BJ (cell line): ENCODE measurements at regions not wholly inside any gene's neighbourhood (a gene's known extent, or its start where the extent isn't known, plus 50 kb on each side); places are given as distances from the start of the nearest gene placed in this dataset.

Experiments used
- CTCF ChIA-PET: fragments of 350-600 bp; formaldehyde crosslinking; extraction: SDS; loops from one replicate; lab custom pipeline; 2021; ENCODE audit warnings: antibody characterized with exemption, inconsistent platforms; lab: Yijun Ruan, JAX
- POLR2A ChIA-PET: fragments of 300-600 bp; sonication (Branson Sonifier 250); formaldehyde crosslinking; extraction: SDS; loops from one replicate; lab custom pipeline; 2021; ENCODE audit warnings: antibody characterized with exemption; lab: Charles Lee
- DNase-seq: peaks from one replicate; pipeline ENCODE4 v3.0.0-alpha.2; 2011; ENCODE audit warnings: low read depth
- H3K27me3 ChIP-seq: 2 replicates; pipeline ENCODE4 v1.6.0; 2011; ENCODE audit warnings: low read length; ENCODE audit not compliant: control insufficient read depth, insufficient read depth
- H3K36me3 ChIP-seq: 2 replicates; pipeline ENCODE4 v1.5.1; 2011; ENCODE audit warnings: low read length; ENCODE audit not compliant: control insufficient read depth, insufficient read depth
- H3K4me3 ChIP-seq: 2 replicates; pipeline ENCODE4 v1.5.1; 2011; ENCODE audit warnings: low read depth, mild to moderate bottlenecking, control low read depth, low read length
- CTCF ChIP-seq: IDR thresholded peaks from 2 replicates; pipeline ENCODE4 v1.5.1; 2011; ENCODE audit warnings: low read depth, mild to moderate bottlenecking, control low read depth, inconsistent platforms, low read length, moderate library complexity; ENCODE audit not compliant: insufficient read depth

- no peak overlapping the region for H3K4me3 ChIP-seq
- H3K36me3 ChIP-seq = no peaks in the 10 kb centered on the region
- CTCF ChIA-PET = interaction anchor here (0.7 to 1.8 kb wide), 5 partner anchors 16 to 447 kb away, joined by 3 to 6 read pairs (median 3); no protein-coding TSS in a partner anchor
- DNase-seq = peak; percentile 48
- POLR2A ChIA-PET = interaction anchor here (0.6 kb wide), 1 partner anchor 67 kb away, joined by 10 read pairs; no protein-coding TSS in a partner anchor
- no peak for TF ChIP-seq CTCF
- no peaks in the 10 kb centered on the region; the same call in 1 of the 2 replicates for H3K27me3 ChIP-seq
Measured at GRCh38 chr18:10072671-10073175, 158.9 kb downstream of the VAPA start.

- ChIA-PET POLR2A (interaction anchor here (0.6 kb wide), 1 partner anchor 58 kb away, joined by 3 read pairs; no protein-coding TSS in a partner anchor), CTCF (no interaction called here)
- Histone ChIP-seq H3K4me3 (no peak overlapping the region), H3K36me3 (no peaks in the 10 kb centered on the region), H3K27me3 (no peaks in the 10 kb centered on the region; the same call in 1 of the 2 replicates)
- TF ChIP-seq CTCF = no peak
- DNase-seq = no peak
Measured at GRCh38 chr18:10074110-10074509, 160.3 kb downstream of the VAPA start.

GRCh38 chr18:10074728-10075127, 160.9 kb downstream of the VAPA start:
- no peak for TF ChIP-seq CTCF
- H3K36me3 ChIP-seq = no peaks in the 10 kb centered on the region
- no peaks in the 10 kb centered on the region; the same call in 1 of the 2 replicates for H3K27me3 ChIP-seq
- no peak for DNase-seq
- POLR2A ChIA-PET = no interaction called here
- CTCF ChIA-PET = no interaction called here
- no peak overlapping the region for H3K4me3 ChIP-seq

- no peak overlapping the region for H3K4me3 ChIP-seq
- TF ChIP-seq CTCF = no peak
- DNase-seq = no peak
- no peaks in the 10 kb centered on the region; the same call in 1 of the 2 replicates for H3K27me3 ChIP-seq
- ChIA-PET POLR2A (no interaction called here), CTCF (no interaction called here)
- H3K36me3 ChIP-seq = no peaks in the 10 kb centered on the region
Measured at GRCh38 chr18:10076502-10077030, 162.8 kb downstream of the VAPA start.

- CTCF ChIA-PET = interaction anchor here (1.7 kb wide), 1 partner anchor 12 kb away, joined by 4 read pairs; no protein-coding TSS in a partner anchor
Measured at GRCh38 chr18:10077986-10078385, 164.2 kb downstream of the VAPA start.

More at GRCh38 chr18:10077986-10078385, 164.2 kb downstream of the VAPA start:
- H3K4me3 ChIP-seq = no peak overlapping the region
- no peaks in the 10 kb centered on the region; the same call in none of the 2 replicates for H3K27me3 ChIP-seq
- no peak for TF ChIP-seq CTCF
- H3K36me3 ChIP-seq = no peaks in the 10 kb centered on the region
- no peak for DNase-seq
- POLR2A ChIA-PET = no interaction called here
